ENCODE measurements at regions not wholly inside any gene's neighbourhood (a gene's known extent, or its start where the extent isn't known, plus 50 kb on each side); places are given as distances from the start of the nearest gene placed in this dataset.

- ChIA-PET POLR2A (no interaction called here), CTCF (no interaction called here)
- H3K36me3 Mint-ChIP-seq (ENCODE audit: low read depth) = no peaks in the 10 kb centered on the region
- H3K9me3 Mint-ChIP-seq (ENCODE audit: insufficient read depth) = no peaks in the 10 kb centered on the region
- H3K27me3 Mint-ChIP-seq (ENCODE audit: low read depth) = no peaks in the 10 kb centered on the region
- no peak overlapping the region for H3K27ac Mint-ChIP-seq
- ATAC-seq = no peak
- H3K4me3 Mint-ChIP-seq = no peak overlapping the region
- DNase-seq = no peak
- H3K4me1 Mint-ChIP-seq (ENCODE audit: low read depth) = no peaks in the 10 kb centered on the region
Measured at GRCh38 chr12:23066095-23066494, 441.1 kb downstream of the ETNK1 start.

- ChIA-PET POLR2A (no interaction called here), CTCF (no interaction called here)
- no peak for ATAC-seq
- no peak overlapping the region for H3K4me3 Mint-ChIP-seq
- no peaks in the 10 kb centered on the region for H3K36me3 Mint-ChIP-seq (ENCODE audit: low read depth)
- no peak overlapping the region for H3K27ac Mint-ChIP-seq
- peaks cover 4% of the 10 kb centered on the region for H3K9me3 Mint-ChIP-seq (ENCODE audit: insufficient read depth)
- H3K4me1 Mint-ChIP-seq (ENCODE audit: low read depth) = no peaks in the 10 kb centered on the region
- DNase-seq = no peak
- no peaks in the 10 kb centered on the region for H3K27me3 Mint-ChIP-seq (ENCODE audit: low read depth)
Measured at GRCh38 chr12:23083267-23083666, 458.3 kb downstream of the ETNK1 start.

GRCh38 chr12:23084236-23084995 lies 459.4 kb downstream of the ETNK1 start:
- H3K4me3 Mint-ChIP-seq = no peak overlapping the region

GRCh38 chr12:23088594-23088993 lies 463.6 kb downstream of the ETNK1 start:
- H3K4me1 Mint-ChIP-seq (ENCODE audit: low read depth) = no peaks in the 10 kb centered on the region
- ATAC-seq (no peak), DNase-seq (no peak)
- POLR2A ChIA-PET = no interaction called here
- H3K27me3 Mint-ChIP-seq (ENCODE audit: low read depth) = no peaks in the 10 kb centered on the region
- no peaks in the 10 kb centered on the region for H3K9me3 Mint-ChIP-seq (ENCODE audit: insufficient read depth)
- H3K36me3 Mint-ChIP-seq (ENCODE audit: low read depth) = no peaks in the 10 kb centered on the region
- no peak overlapping the region for H3K4me3 Mint-ChIP-seq
- CTCF ChIA-PET = no interaction called here
- no peak overlapping the region for H3K27ac Mint-ChIP-seq

More at GRCh38 chr12:23084236-23084995, 459.4 kb downstream of the ETNK1 start:
- Mint-ChIP-seq H3K27me3 (ENCODE audit: low read depth) (no peaks in the 10 kb centered on the region), H3K36me3 (ENCODE audit: low read depth) (no peaks in the 10 kb centered on the region), H3K9me3 (ENCODE audit: insufficient read depth) (peaks cover 4% of the 10 kb centered on the region), H3K27ac (no peak overlapping the region), H3K4me1 (ENCODE audit: low read depth) (no peaks in the 10 kb centered on the region)
- ChIA-PET POLR2A (interaction anchor here (0.6 kb wide), 1 partner anchor 87 kb away, joined by 3 read pairs; no protein-coding TSS in a partner anchor), CTCF (no interaction called here)
- ATAC-seq (no peak), DNase-seq (no peak)

- ChIA-PET CTCF (no interaction called here), POLR2A (no interaction called here)
- H3K4me1 Mint-ChIP-seq (ENCODE audit: low read depth) = no peaks in the 10 kb centered on the region
- ATAC-seq = no peak
- H3K27me3 Mint-ChIP-seq (ENCODE audit: low read depth) = no peaks in the 10 kb centered on the region
- no peaks in the 10 kb centered on the region for H3K36me3 Mint-ChIP-seq (ENCODE audit: low read depth)
- H3K27ac Mint-ChIP-seq = no peak overlapping the region
- no peak overlapping the region for H3K4me3 Mint-ChIP-seq
- no peaks in the 10 kb centered on the region for H3K9me3 Mint-ChIP-seq (ENCODE audit: insufficient read depth)
- DNase-seq = no peak
Measured at GRCh38 chr12:23093488-23093887, 468.5 kb downstream of the ETNK1 start.

- Mint-ChIP-seq H3K4me3 (no peak overlapping the region), H3K9me3 (ENCODE audit: insufficient read depth) (no peaks in the 10 kb centered on the region), H3K27ac (no peak overlapping the region), H3K27me3 (ENCODE audit: low read depth) (no peaks in the 10 kb centered on the region), H3K4me1 (ENCODE audit: low read depth) (no peaks in the 10 kb centered on the region), H3K36me3 (ENCODE audit: low read depth) (no peaks in the 10 kb centered on the region)
- no peak for ATAC-seq
- DNase-seq = no peak
- CTCF ChIA-PET = no interaction called here
- POLR2A ChIA-PET = no interaction called here
Measured at GRCh38 chr12:23096321-23096720, 471.4 kb downstream of the ETNK1 start.

- H3K9me3 Mint-ChIP-seq (ENCODE audit: insufficient read depth) = no peaks in the 10 kb centered on the region
- no peaks in the 10 kb centered on the region for H3K27me3 Mint-ChIP-seq (ENCODE audit: low read depth)
- ChIA-PET POLR2A (no interaction called here), CTCF (no interaction called here)
- H3K4me3 Mint-ChIP-seq = no peak overlapping the region
- H3K27ac Mint-ChIP-seq = no peak overlapping the region
- DNase-seq (no peak), ATAC-seq (no peak)
- H3K36me3 Mint-ChIP-seq (ENCODE audit: low read depth) = no peaks in the 10 kb centered on the region
- H3K4me1 Mint-ChIP-seq (ENCODE audit: low read depth) = no peaks in the 10 kb centered on the region
Measured at GRCh38 chr12:23098110-23098509, 473.1 kb downstream of the ETNK1 start.

GRCh38 chr12:23098517-23098916 lies 473.5 kb downstream of the ETNK1 start:
- H3K4me3 Mint-ChIP-seq = no peak overlapping the region
- no peak for DNase-seq
- ATAC-seq = no peak
- CTCF ChIA-PET = no interaction called here
- H3K27ac Mint-ChIP-seq = no peak overlapping the region
- no peaks in the 10 kb centered on the region for H3K27me3 Mint-ChIP-seq (ENCODE audit: low read depth)
- H3K9me3 Mint-ChIP-seq (ENCODE audit: insufficient read depth) = no peaks in the 10 kb centered on the region
- POLR2A ChIA-PET = no interaction called here
- no peaks in the 10 kb centered on the region for H3K36me3 Mint-ChIP-seq (ENCODE audit: low read depth)
- no peaks in the 10 kb centered on the region for H3K4me1 Mint-ChIP-seq (ENCODE audit: low read depth)

- Mint-ChIP-seq H3K36me3 (ENCODE audit: low read depth) (no peaks in the 10 kb centered on the region), H3K27me3 (ENCODE audit: low read depth) (no peaks in the 10 kb centered on the region), H3K4me1 (ENCODE audit: low read depth) (no peaks in the 10 kb centered on the region), H3K4me3 (no peak overlapping the region), H3K27ac (no peak overlapping the region), H3K9me3 (ENCODE audit: insufficient read depth) (no peaks in the 10 kb centered on the region)
- ATAC-seq (no peak), DNase-seq (no peak)
- CTCF ChIA-PET = no interaction called here
- POLR2A ChIA-PET = no interaction called here
Measured at GRCh38 chr12:23099104-23099503, 474.1 kb downstream of the ETNK1 start.

- no peaks in the 10 kb centered on the region for H3K4me1 Mint-ChIP-seq (ENCODE audit: low read depth)
- no peaks in the 10 kb centered on the region for H3K9me3 Mint-ChIP-seq (ENCODE audit: insufficient read depth)
- ChIA-PET CTCF (no interaction called here), POLR2A (no interaction called here)
- no peak overlapping the region for H3K27ac Mint-ChIP-seq
- ATAC-seq (no peak), DNase-seq (no peak)
- H3K27me3 Mint-ChIP-seq (ENCODE audit: low read depth) = no peaks in the 10 kb centered on the region
- H3K4me3 Mint-ChIP-seq = no peak overlapping the region
- no peaks in the 10 kb centered on the region for H3K36me3 Mint-ChIP-seq (ENCODE audit: low read depth)
Measured at GRCh38 chr12:23099604-23100003, 474.6 kb downstream of the ETNK1 start.

- ChIA-PET POLR2A (no interaction called here), CTCF (no interaction called here)
- H3K4me3 Mint-ChIP-seq = no peak overlapping the region
- ATAC-seq (no peak), DNase-seq (no peak)
- H3K27me3 Mint-ChIP-seq (ENCODE audit: low read depth) = no peaks in the 10 kb centered on the region
- no peaks in the 10 kb centered on the region for H3K36me3 Mint-ChIP-seq (ENCODE audit: low read depth)
- H3K9me3 Mint-ChIP-seq (ENCODE audit: insufficient read depth) = no peaks in the 10 kb centered on the region
- no peaks in the 10 kb centered on the region for H3K4me1 Mint-ChIP-seq (ENCODE audit: low read depth)
- H3K27ac Mint-ChIP-seq = no peak overlapping the region
Measured at GRCh38 chr12:23108957-23109356, 484.0 kb downstream of the ETNK1 start.

GRCh38 chr12:23113781-23114180 lies 488.8 kb downstream of the ETNK1 start:
- no peak for DNase-seq
- ATAC-seq = no peak
- ChIA-PET CTCF (no interaction called here), POLR2A (no interaction called here)
- no peaks in the 10 kb centered on the region for H3K27me3 Mint-ChIP-seq (ENCODE audit: low read depth)
- H3K27ac Mint-ChIP-seq = no peak overlapping the region
- no peaks in the 10 kb centered on the region for H3K36me3 Mint-ChIP-seq (ENCODE audit: low read depth)
- H3K9me3 Mint-ChIP-seq (ENCODE audit: insufficient read depth) = no peaks in the 10 kb centered on the region
- H3K4me3 Mint-ChIP-seq = no peak overlapping the region
- no peaks in the 10 kb centered on the region for H3K4me1 Mint-ChIP-seq (ENCODE audit: low read depth)

- CTCF ChIA-PET = no interaction called here
- no peaks in the 10 kb centered on the region for H3K9me3 Mint-ChIP-seq (ENCODE audit: insufficient read depth)
- H3K36me3 Mint-ChIP-seq (ENCODE audit: low read depth) = no peaks in the 10 kb centered on the region
Measured at GRCh38 chr12:23115984-23116383, 491.0 kb downstream of the ETNK1 start.

More at GRCh38 chr12:23115984-23116383, 491.0 kb downstream of the ETNK1 start:
- ATAC-seq (no peak), DNase-seq (no peak)
- H3K27ac Mint-ChIP-seq = no peak overlapping the region
- H3K4me3 Mint-ChIP-seq = no peak overlapping the region
- POLR2A ChIA-PET = no interaction called here
- no peaks in the 10 kb centered on the region for H3K27me3 Mint-ChIP-seq (ENCODE audit: low read depth)
- no peaks in the 10 kb centered on the region for H3K4me1 Mint-ChIP-seq (ENCODE audit: low read depth)
